GM20000 (cell line): ENCODE measurements at regions not wholly inside any gene's neighbourhood (a gene's known extent, or its start where the extent isn't known, plus 50 kb on each side); places are given as distances from the start of the nearest gene placed in this dataset.

Experiments
- DNase-seq: peaks from one replicate; pipeline ENCODE4 v3.0.0; 2012; ENCODE audit warnings: low spot score
- TF ChIP-seq, protein P1 (sequence below): IDR thresholded peaks from 2 replicates; pipeline ENCODE4 v1.5.1; 2012; ENCODE audit warnings: mild to moderate bottlenecking, control low read depth; ENCODE audit errors: extremely low read depth, missing control alignments

- no peak for DNase-seq
- TF ChIP-seq, protein P1, sequence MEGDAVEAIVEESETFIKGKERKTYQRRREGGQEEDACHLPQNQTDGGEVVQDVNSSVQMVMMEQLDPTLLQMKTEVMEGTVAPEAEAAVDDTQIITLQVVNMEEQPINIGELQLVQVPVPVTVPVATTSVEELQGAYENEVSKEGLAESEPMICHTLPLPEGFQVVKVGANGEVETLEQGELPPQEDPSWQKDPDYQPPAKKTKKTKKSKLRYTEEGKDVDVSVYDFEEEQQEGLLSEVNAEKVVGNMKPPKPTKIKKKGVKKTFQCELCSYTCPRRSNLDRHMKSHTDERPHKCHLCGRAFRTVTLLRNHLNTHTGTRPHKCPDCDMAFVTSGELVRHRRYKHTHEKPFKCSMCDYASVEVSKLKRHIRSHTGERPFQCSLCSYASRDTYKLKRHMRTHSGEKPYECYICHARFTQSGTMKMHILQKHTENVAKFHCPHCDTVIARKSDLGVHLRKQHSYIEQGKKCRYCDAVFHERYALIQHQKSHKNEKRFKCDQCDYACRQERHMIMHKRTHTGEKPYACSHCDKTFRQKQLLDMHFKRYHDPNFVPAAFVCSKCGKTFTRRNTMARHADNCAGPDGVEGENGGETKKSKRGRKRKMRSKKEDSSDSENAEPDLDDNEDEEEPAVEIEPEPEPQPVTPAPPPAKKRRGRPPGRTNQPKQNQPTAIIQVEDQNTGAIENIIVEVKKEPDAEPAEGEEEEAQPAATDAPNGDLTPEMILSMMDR, result no peak
These were observed 79.4 kb upstream of the TTC34 start for GRCh38 chr1:2880812-2881295.

DNA sequence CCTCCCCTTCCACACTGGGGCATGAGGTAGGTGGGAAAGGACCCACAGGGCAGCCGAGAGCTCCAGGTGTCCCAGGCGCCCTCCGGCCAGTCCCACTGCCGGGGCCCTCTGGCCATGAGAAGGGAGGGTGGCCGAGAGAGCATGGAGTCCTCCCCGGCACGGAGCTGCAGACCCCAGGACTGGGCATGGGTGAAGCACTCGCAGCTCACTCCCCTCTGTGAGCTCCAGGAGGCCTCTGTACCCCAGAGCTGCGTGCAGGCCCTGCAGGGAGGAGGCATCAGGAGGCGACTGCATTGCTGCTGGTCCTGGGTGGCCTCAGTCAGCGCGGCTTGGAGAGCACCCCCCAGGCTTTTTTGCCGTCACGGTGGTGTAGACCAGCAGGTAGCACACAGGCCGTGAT lies 80.1 kb upstream of the TTC34 start:
- TF ChIP-seq, protein P1, result no peak
- DNase-seq, result no peak

DNA sequence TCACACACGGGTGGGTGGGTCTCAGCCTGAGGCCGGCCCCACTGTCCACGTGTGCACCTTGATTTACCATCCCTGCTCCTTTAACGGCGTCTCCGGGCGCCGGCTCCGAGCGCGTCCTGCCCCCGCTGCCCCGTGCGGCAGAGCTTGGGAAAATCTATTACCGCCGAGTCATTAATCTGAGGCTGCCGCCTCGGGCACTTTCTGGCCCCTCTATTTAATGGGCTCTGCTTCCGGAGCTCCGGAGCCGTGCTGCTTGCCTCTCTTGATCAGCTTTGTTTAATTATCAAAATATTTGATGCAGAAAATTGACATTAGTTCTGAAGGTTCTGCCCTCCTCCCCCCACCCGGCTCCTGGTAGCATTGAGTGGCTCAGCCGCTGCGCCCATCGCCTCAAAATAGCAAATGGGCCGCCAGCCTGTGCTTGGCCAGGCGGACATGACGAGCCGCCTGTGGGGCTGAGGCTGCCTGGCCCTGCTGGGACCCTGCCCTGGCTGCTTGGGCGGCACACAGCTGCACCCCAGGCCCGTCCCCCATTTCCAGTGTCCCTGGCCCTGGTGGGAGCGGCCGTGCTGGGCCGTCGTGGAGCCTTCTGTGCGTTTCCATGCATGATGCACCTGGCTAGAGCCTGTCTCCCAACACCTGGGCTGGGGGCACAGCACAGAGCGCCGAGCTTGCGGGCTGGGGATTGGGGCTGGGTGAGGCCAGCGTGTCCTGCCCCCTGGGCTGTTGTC lies 81.6 kb upstream of the TTC34 start:
- DNase-seq, result no peak
- TF ChIP-seq, protein P1, result no peak

GRCh38 chr1:2885001-2885400 lies 83.5 kb upstream of the TTC34 start:
- TF ChIP-seq, protein P1, result no peak
- no peak for DNase-seq

DNA sequence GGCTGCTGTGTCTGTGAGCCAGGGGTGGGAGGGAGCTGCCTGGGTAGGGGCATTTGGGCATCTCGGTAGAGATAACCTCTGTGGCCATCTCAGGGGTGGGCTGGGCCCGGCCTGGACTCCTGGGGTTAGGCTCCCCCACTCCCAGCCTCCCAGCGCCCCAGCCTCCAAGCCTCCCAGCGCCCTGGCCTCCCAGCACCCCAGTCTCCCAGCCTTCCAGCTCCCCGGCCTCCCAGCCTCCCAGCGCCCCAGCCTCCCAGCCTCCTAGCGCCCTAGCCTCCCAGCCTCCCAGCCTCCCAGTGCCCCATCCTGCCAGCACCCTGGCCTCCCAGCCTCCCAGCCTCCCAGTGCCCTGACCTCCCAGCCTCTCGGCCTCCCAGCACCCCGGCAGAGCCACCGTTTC lies 85.1 kb upstream of the TTC34 start:
- TF ChIP-seq, protein P1, result no peak
- DNase-seq, result no peak

GRCh38 chr1:2887941-2888855 lies 86.7 kb upstream of the TTC34 start:
- TF ChIP-seq, protein P1, result no peak
- DNase-seq, result no peak
